ENCODE measurements at regions not wholly inside any gene's neighbourhood (a gene's known extent, or its start where the extent isn't known, plus 50 kb on each side); places are given as distances from the start of the nearest gene placed in this dataset.

DNA sequence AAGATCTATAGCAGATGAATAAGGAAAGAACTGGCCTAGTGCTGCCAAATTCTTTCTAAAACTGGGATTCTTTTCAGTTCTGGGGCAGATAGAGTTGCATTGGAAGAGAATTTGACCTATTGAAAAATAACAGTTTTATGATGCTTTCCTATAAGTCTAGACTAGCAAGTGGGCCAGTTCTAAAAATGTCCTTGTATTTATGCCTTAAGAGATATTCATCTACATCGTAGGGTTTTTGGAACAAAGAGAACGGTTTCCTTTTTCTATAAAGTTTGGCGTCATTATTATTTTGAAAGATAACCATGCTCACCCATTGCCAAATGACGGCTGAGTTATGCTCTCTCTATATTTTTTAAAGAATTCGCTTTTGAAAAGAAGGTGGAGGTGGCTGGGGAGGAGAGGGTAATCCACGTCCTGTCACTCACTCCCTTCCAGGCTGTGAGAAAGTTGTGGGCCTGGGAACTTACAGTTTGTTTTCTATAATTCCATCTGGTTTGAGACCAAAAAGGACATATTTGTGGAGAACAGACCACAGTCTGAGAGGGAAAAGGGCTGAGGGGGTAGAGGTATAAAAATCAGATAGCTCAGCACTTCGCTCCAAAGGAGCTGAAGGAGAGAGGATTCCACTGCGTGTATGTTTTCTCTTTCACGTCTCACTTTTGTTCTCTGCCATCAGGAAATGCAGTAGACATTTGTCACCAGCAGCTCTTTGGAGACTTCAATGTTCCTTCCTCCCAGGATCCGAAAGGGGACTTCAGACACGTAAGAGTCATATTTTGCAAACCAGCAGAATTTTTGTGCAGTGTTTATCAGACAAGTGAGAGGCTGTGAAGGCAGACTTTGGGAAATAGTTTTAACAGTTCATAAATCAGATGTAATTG, 281.9 kb upstream of the FN1 start:
- DNase-seq (ENCODE audit: low read depth, low spot score), result no peak

- DNase-seq (ENCODE audit: low read depth, low spot score), result no peak
Observed at GRCh38 chr2:215716956-215717355, 281.1 kb upstream of the FN1 start.

DNA sequence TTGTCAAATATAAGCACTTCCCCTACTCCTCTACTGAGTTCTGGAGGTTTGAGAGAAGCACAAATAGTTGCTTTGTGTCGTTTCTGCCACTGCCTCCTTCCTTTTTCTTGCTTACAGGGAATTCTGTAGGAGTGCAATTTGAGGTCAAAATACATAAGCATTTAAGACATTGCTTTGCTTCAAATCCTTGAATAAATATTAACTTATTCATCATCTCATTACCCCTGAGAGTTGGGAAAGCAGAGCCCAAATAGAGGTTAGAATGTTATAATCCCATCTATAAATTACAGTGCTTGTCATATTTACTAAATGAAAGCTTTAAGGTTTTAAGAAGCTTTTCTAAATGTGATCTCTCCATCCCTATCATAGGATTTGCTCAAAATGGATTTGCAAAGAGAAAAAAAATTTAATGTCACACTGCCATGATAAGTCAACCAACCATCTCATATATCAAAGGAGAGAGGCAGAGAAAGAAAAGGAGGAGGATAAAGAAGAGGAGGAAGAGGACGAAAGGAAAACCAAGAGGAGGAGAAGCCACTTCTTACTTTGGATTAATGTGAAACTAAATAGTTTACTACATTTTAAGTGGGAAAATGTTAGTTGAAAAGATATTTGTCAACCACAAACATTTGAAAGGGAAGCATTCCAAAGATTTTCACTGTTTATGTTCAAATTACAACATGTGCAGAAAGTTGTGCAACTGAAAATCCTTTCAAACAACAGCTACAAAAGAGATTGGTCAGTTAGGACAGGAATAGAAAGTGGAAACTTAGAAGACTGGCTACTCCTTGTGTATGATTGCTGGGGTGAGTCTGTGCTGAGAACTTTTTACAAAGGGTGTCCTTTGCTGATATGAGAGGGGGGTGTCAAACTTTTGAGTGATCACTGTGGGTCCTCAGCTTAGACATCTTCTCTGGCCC, 277.3 kb upstream of the FN1 start:
- DNase-seq (ENCODE audit: low read depth, low spot score), result no peak

DNA sequence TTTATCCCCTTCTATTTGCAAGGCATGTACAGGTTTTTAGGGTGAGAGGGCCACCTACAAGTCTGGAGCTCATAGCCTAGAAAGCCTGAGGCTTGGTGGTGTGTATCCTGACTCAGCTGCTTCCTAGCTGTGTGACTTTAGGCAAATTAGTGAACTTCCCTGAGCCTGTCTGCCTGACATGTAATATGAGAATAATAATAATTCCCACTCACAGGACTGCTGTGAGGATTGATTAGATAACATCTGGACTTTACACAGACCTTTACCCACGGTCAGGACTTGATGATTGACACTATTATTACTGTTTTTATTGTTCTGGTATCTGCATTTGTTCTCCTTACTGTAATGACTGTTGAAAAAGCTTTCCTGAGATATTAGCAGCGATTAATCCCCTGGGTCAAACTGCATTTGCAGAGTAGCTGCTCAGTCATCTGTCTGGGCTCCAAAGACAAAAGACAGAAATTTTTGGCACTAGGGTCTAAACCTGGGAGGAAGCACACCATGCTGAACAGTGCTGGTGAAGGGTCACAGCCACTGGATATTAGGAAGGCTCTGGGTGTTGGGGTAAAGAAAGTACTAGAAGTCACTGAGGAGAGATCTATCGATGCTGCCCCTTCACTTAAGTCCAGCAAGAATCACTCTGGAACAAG, 276.5 kb upstream of the FN1 start:
- DNase-seq (ENCODE audit: low read depth, low spot score), result no peak

- DNase-seq (ENCODE audit: low read depth, low spot score), result no peak
Observed at GRCh38 chr2:215711471-215712034, 275.7 kb upstream of the FN1 start.

- DNase-seq (ENCODE audit: low read depth, low spot score), result no peak
Observed at GRCh38 chr2:215707608-215708007, 271.7 kb upstream of the FN1 start.

GRCh38 chr2:215705771-215706361, 270.0 kb upstream of the FN1 start:
- no peak for DNase-seq (ENCODE audit: low read depth, low spot score)

- no peak for DNase-seq (ENCODE audit: low read depth, low spot score)
Observed at GRCh38 chr2:215705281-215705680, 269.4 kb upstream of the FN1 start.

- no peak for DNase-seq (ENCODE audit: low read depth, low spot score)
Observed at GRCh38 chr2:215702116-215702902, 266.4 kb upstream of the FN1 start.

- no peak for DNase-seq (ENCODE audit: low read depth, low spot score)
Observed at GRCh38 chr2:215699700-215700538, 264.1 kb upstream of the FN1 start.

GRCh38 chr2:215699018-215699417, 263.1 kb upstream of the FN1 start:
- no peak for DNase-seq (ENCODE audit: low read depth, low spot score)

- no peak for DNase-seq (ENCODE audit: low read depth, low spot score)
Observed at GRCh38 chr2:215698566-215698965, 262.7 kb upstream of the FN1 start.

DNA sequence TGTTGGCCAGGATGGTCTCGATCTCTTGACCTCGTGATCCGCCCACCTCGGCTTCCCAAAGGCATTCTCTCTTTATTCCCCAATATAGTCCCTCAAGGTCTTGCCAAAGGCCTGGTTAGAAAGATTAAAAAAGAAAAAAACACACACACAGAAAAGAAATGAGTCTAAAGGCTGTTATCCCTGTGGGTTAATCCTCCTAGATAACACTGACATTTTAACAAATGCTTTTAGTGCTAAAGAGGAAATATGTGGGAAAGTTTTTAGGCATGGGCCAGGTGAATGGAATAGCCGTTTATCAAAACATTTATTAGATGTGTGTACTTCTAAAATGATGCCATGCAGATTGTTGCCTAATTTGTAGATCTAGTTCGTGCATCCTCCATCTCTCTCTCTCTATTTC, 261.6 kb upstream of the FN1 start:
- no peak for DNase-seq (ENCODE audit: low read depth, low spot score)

DNA sequence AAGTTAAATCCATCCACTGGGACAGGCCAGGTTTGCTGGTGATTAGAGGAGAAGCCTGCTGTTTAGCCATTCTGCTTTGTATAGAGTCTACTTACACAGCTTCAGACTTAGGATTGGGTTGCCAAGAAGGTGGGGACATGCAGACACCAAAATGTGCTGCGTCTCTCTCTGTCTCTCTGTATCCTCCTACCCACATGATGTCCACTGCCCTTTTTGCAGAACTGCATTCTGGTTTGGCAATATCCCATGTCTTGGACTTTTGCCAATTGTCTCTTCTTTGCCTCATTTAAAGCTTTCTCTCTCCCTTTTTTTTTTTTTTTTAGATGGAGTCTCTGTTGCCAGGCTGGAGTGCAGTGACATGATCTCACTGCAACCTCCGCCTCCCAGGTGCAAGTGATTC, 261.1 kb upstream of the FN1 start:
- DNase-seq (ENCODE audit: low read depth, low spot score), result no peak

GRCh38 chr2:215695861-215696260, 260.0 kb upstream of the FN1 start:
- DNase-seq (ENCODE audit: low read depth, low spot score), result no peak

DNA sequence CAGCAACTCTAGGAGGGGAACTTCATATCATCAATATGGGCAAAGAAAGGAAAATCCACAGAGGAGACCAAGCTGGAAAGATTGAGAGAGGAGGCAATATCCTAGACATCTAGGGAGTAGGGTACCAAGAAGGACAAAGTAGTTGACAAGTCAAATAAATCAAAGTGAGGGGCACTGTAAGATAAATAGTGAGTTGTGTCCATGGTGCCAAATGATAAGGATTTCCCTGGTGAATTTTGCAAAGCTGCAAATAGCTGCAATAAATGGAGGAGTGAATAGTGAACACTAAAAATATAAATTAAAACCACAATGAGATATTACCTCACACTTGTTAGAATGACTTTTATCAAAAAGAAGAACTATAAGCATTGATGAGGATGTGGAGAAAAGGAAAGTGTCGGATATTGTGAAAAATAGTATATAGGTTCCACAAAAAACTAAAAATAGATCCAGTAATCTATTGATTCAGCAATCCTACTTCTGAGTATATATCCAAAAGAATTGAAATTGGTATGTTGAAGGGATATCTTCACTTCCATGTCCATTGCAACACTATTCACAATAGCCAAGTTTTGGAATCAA, 258.2 kb upstream of the FN1 start:
- no peak for DNase-seq (ENCODE audit: low read depth, low spot score)

- DNase-seq (ENCODE audit: low read depth, low spot score), result no peak
Observed at GRCh38 chr2:215693193-215693998, 257.5 kb upstream of the FN1 start.

DNA sequence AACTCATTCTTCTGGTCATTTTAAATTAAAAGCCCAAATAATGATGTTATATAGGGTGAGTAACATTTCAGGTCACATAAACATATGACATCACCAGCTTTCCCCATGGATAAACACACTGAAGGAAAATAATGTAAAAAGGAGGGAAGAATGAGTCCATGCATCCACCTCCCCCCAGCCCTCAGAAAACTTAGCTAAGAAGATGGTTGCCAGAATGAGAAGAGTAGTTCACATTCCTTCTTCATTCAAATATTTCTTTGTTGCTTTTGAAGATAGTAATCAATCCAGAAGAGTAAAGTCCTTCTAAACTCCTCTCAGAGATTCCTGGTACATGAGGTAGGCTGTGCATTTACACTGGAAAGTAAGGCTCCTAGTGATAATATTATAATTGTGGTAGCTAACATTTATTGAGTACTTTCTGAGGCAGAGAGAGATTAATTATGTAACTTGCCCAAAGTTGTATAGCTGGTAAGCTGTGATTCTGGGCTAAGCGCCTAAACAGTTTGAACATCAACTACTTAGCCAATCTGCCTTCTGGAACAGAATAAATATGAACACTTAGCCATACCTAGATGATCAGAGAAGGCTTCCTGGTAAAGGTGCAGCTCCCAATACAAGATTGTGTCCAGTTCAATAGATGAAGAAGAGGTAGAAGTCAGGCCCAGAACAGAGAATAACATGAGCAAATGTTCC, 256.7 kb upstream of the FN1 start:
- DNase-seq (ENCODE audit: low read depth, low spot score), result no peak

Data from activated CD4-positive, CD25-positive, alpha-beta regulatory T cell treated with anti-CD3 and anti-CD28 coated beads, Interleukin-2, amount 50 U/mL, for 16 hours (primary cell).